Hematopoietic multipotent progenitor cell treated with erythropoietin and hydrocortisone succinate and interleukin-3 and kit ligand, for 6 days (in vitro differentiated cells): ENCODE measurements at regions not wholly inside any gene's neighbourhood (a gene's known extent, or its start where the extent isn't known, plus 50 kb on each side); places are given as distances from the start of the nearest gene placed in this dataset.
"Not testable (repeated sequence)": the region's sequence is repeated elsewhere in the genome, so short reads cannot be mapped to it uniquely, and the experiment has no call there.

Experiments
- DNase-seq: peaks from one replicate; pipeline ENCODE4 v3.0.0-alpha.2; 2015

GRCh38 chr2:187784138-187784537 is 229.9 kb upstream of the TFPI start:
- DNase-seq, result not testable (repeated sequence)

GRCh38 chr2:187799601-187800000 is 245.4 kb upstream of the TFPI start:
- no peak for DNase-seq

DNA sequence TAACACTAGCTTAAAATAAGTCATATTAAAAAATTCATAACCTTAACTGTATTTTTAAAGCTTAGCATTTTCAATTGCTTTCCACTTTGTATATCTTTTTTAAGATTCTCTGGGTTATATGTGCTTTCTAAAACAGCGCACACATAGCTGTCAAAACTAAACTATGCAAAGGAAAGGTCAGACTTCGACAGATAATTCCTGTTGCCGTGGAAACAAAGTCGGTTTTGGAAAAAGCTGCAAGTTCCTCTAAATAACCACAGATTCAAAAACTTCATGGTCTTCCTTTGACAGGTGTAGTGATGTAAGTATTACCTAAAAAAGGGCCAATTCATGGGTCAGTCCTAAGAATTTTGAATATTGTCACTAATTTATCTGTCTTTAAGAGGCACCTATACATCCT is 249.6 kb upstream of the TFPI start:
- no peak for DNase-seq

- no peak for DNase-seq
These were observed 260.9 kb upstream of the TFPI start for GRCh38 chr2:187815113-187815512.

- no peak for DNase-seq
These were observed 265.4 kb upstream of the TFPI start for GRCh38 chr2:187819624-187820023.

DNA sequence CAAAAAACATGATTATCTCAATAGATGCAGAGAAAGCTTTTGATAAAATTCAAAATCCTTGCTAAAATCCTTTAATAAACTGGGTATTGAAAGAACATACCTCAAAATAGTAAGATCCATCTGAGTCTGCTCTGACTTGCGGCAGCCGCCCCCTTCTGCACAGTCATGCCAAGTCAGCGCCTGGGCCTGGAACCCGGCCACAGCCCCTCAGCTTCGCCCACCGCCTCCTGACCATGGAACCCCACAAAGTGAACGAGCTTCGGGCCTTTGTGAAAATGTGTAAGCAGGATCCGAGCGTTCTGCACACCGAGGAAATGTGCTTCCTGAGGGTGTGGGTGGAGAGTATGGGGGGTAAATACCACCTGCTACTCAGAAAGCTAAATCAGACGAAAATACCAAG is 270.9 kb upstream of the TFPI start:
- no peak for DNase-seq

DNA sequence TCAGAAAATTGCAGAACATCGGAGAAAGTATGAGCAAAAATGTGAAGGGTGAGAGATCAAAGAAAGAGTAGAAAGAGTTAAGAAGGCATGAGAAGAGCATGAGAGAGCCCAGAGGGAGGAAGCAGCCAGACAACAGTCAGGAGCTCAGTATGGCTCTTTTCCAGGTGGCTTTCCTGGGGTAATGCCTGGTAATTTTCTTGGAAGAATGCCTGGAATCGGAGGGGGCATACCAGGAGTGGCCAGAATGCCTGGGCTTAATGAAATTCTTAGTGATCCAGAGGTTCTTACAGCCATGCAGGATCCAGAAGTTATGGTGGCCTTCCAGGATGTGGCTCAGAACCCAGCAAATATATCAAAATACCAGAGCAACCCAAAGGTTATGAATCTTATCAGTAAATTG is 271.8 kb upstream of the TFPI start:
- DNase-seq, result no peak

DNA sequence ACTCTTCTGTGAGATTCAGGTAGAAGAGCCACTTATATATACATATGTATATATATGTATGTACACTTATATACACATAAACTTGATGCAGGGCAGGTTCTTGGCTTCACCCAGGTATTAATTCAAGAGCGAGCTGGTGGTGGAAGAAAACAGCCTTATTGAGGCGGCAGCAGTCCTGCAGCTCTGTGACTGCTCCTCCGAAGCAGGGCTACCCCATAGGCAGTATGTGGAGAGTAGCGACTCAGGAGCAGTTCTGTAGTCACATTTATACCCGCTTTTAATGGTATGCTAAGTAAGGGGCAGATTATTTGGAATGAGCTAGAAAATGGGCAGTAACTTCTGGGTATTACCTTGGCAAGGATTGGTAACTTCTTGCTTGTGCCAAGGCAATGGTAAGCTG is 280.6 kb upstream of the TFPI start:
- DNase-seq, result no peak

GRCh38 chr2:187838690-187839089 is 284.5 kb upstream of the TFPI start:
- no peak for DNase-seq

DNA sequence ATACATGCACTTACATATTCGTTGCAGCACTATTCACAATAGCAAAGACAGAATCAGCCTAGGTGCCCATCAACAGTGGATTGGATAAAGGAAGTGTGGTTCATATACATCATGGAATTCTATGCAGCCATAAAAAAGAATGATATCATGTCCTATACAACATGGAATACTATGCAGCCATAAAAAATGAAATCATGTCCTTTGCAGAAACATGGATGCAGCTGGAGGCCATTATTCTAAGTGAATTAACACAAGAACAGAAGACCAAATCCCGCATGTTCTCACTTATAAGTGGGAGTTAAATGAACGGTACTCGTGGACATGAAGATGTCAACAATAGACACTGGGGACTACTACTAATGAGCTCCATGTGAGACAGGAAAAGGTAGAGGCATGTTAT is 288.1 kb upstream of the TFPI start:
- DNase-seq, result no peak

DNA sequence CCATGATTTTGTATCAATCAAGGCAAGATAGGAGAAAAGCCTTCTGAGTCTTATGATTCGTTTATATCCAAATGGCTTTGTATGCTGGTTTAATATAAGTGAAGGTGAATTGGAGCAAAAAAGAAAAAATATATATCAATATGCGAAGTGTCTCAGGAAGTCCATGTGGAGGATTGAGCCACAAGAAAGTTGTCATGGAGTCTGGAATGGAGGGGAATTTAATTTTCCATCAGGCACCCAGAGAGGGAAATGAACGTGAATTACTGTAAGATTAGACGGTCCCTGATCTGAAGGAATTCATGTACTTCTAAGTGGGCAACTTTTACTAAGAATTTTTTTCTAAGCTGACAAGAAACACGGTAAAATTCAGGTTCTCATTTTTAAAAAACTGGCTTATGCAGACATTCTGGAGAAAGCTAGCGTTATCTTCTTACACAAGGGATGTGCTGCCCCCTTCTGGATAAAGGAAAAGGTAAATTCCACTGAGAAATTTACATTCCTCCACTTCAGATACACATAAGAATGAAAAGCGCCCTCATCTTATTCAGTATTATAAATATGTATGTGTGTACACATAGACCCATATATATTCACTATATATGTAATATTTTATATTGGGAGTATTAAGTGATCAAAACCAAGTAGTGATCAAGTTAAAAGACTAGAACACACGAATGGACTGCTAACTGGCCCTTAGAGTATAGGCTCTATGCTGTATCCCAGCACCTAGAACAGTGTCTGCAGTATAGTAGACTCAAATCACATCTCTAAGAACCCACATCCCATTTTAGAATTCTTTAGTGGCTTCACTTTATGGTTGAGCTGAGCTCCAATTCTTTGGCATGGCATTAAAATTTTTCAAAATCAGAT is 289.0 kb upstream of the TFPI start:
- peak; percentile 83 for DNase-seq

DNA sequence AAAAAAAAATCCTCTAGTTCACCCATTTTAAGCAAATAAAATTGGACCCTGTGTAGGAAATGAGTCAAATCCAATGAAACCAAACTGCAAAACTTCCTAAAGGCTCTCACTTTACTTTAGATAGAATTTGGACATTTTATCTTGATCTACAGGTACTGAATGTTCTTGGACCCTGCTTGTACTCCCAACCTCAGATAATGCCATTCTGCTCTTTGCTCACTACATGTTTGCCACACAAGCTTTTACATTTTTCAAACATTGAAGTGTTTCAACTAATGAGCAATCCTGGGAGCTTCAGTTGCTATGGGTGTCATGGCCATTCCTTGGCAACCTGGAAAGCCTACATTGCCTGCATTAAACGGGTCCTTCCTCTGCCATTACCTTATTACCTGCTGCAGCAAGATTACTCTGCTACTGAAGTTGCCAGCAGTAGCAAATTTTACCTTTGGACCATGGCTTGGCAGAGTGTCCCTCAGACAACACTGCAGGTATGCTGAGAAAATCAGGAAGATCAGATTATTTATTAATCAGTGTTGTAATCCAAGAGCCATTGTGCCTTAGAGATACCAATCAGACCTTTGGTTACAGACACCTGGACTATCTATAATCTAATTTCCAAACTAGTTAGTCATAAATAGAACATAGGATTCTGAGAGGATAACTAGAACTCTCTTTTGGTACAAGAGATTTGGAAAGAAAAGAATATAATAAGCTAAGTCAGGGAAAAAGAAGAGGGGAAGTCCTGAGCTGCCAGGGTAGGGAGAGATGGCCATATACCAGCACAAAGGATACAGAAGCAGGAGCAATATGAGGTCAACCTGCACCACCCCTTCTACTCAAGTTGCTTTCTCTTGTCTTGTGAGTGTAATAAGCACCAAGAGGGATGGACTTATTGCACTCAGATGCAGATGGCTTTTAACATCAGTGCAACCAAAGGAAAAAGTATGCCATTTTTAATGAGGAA is 293.3 kb upstream of the TFPI start:
- no peak for DNase-seq

GRCh38 chr2:187851955-187852561 is 297.8 kb upstream of the TFPI start:
- DNase-seq, result no peak

DNA sequence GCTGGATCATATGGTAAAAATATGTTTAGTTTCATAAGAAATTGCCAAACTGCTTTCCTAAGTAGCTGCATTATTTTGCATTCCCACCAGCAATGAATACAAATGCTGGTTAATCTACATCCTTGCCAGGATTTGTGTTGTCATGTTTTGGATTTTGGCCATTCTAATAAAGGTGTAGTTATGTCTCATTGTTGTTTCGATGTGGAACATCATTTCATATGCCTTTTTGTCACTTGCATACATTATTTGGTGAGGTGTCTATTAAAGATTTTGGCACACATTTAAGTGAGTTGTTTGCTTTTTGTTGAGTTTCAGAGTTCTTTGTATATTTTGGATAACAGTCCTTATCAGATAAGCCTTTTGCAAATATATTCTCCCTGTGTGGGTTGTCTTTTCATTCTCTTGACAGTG is 299.2 kb upstream of the TFPI start:
- DNase-seq, result no peak

DNA sequence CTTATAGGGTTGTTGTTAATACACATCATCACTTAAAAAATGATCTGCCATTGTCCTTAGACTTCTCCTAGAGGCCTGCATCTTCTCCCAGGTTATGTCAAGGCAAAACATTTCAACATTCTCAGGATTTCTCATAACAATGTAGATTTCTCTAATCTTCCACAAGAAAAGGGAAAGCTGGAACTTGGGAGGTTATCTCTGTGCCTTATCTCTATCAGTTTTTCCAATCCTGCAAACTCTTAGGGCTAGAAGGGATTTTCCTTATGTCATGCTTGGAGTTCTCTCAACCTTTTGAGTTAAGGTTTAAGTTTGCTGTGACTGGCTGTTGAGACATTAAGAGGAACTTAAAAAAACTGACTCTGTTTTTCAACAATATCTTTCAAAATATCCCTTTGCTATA is 300.6 kb upstream of the TFPI start:
- DNase-seq, result no peak

- no peak for DNase-seq
These were observed 301.5 kb upstream of the TFPI start for GRCh38 chr2:187855689-187856088.

- no peak for DNase-seq
These were observed 303.6 kb upstream of the TFPI start for GRCh38 chr2:187857826-187858225.

DNA sequence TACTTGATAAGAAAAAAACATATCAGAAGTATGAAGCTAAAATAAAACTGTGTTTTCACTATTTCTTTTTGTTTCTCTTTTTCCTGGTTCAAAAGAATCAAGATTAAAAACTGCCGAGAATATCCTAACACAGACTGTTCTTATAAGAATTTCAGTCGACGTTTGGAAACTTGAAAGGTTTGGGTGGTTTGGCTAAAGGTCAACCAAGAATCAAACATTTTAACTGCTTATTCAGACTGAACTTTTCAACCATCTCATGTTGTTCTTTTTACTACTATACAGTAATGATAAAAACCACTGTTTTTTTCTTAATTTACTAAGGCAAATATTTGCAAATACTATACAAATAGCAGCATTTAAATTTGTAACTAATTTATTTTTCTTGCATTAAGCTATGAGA is 308.5 kb upstream of the TFPI start:
- no peak for DNase-seq

DNA sequence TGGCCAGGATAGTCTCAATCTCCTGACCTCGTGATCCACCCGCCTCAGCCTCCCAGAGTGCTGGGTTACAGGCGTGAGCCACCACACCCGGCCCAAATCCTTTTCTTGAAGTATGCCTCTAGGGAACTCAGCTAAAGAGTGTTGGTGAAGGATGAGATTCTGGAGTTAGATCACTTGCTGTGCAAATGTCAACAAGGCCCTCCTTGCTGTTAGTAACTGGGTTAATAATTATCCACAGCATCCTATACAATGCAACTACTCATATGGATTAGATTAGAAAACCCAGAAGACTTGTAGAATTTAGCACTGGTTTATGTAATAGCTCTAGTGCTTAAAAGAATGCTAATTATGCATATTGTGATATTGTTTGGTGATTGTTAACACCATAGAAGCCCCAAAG is 310.8 kb upstream of the TFPI start:
- DNase-seq, result no peak

- no peak for DNase-seq
These were observed 312.9 kb upstream of the TFPI start for GRCh38 chr2:187867165-187867564.

DNA sequence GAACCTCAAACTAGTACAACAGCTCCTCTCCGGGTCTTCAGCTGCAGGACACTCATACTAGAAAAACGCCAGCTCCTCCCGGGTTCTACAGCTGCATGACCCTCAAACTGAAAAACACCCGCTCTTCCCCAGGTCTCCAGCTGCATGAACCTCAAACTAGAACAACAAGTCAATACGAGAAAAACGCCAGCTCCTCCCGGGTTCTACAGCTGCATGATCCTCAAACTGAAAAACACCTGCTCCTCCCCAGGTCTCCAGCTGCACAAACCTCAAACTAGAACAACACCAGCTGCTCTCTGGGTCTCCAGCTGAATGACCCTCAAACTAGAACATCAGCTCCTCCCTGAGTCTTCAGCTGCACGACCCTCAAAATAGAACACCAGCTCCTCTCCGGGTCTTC is 315.0 kb upstream of the TFPI start:
- DNase-seq, result no peak

DNA sequence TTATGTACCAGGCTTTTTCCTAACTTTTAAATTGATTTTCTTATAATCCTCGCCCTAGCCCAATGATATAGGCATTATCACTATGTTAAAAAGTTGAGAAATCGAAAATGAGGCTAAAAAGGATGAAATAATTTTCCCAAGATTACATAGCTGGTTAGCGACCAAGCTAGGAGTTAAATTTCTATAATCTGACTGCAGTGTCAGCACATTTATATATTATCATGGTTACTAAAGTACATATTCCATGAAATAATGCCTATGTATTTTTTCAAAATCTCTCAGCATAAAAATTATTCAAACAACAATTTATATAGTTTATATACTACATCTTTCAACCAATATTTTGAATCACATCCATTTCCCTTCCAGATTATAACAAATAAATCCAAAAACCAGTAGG is 317.3 kb upstream of the TFPI start:
- DNase-seq, result no peak

DNA sequence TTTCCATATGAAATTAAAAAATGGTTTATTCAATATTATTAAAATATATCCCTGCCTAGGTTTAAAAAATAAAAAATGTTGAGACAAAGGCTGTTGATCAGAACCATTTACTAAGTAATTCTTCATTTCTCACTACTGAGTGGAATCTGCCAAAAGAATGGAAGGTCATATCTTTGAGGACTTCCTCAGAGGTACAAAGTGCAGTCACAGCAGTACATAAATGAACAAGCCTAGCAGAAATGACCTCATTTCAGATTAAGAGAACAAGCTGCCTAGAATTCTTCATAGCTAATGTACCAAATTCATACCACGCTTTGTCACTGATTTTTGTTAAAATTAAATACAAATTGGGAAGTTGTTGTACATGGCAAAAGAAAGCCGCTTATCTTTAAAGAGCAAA is 318.9 kb upstream of the TFPI start:
- DNase-seq, result no peak

DNA sequence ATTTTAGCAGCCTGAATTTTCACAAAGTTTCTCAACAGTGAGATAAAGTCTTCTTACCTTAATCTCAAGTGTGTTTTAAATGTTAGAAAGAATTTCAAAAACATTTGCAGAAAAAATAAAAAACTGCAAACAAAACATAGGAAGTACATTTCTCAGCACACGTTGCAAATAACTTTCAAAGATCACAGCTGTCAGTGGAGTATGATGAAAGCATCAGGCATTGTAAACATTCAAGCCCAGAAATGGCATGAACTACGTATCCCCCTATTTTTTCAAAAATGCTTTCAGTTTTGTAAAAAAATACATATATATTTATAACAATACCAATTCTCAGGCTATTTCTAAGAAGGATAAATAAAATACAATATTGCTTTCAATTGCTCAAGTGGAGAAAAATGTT is 320.6 kb upstream of the TFPI start:
- no peak for DNase-seq
